Stimulated activated CD8-positive, alpha-beta memory T cell treated with anti-CD3 and anti-CD28 coated beads, Interleukin-2, amount 100 ng/mL, for 48 hours (primary cell): ENCODE measurements at regions not wholly inside any gene's neighbourhood (a gene's known extent, or its start where the extent isn't known, plus 50 kb on each side); places are given as distances from the start of the nearest gene placed in this dataset.
"Not testable (repeated sequence)": the region's sequence is repeated elsewhere in the genome, so short reads cannot be mapped to it uniquely, and the experiment has no call there.

ENCODE experiments used
- DNase-seq, 2 donors: peaks; one replicate each; pipeline ENCODE4 v3.0.0-alpha.2; 2020; ENCODE audit warnings: low read depth in 2 of 2

- no peak for DNase-seq
These were observed 61.9 kb upstream of the ADGRL2 start for GRCh38 chr1:81738875-81739274.

- no peak for DNase-seq
These were observed 67.3 kb upstream of the ADGRL2 start for GRCh38 chr1:81733480-81733879.

- DNase-seq: no peak
These were observed 68.7 kb upstream of the ADGRL2 start for GRCh38 chr1:81731989-81732388.

- DNase-seq: no peak
These were observed 69.9 kb upstream of the ADGRL2 start for GRCh38 chr1:81730881-81731280.

GRCh38 chr1:81730299-81730698, 70.4 kb upstream of the ADGRL2 start:
- DNase-seq: not testable (repeated sequence)

- DNase-seq: no peak
These were observed 70.9 kb upstream of the ADGRL2 start for GRCh38 chr1:81729818-81730217.

GRCh38 chr1:81729239-81729638, 71.5 kb upstream of the ADGRL2 start:
- no peak for DNase-seq

- no peak for DNase-seq
These were observed 74.9 kb upstream of the ADGRL2 start for GRCh38 chr1:81725823-81726222.

- DNase-seq: not testable (repeated sequence)
These were observed 78.0 kb upstream of the ADGRL2 start for GRCh38 chr1:81722631-81723328.

- DNase-seq: not testable (repeated sequence)
These were observed 80.5 kb upstream of the ADGRL2 start for GRCh38 chr1:81720256-81720655.

- no peak for DNase-seq
These were observed 83.5 kb upstream of the ADGRL2 start for GRCh38 chr1:81717230-81717629.

- DNase-seq: no peak
These were observed 85.3 kb upstream of the ADGRL2 start for GRCh38 chr1:81715391-81715790.

- no peak for DNase-seq
These were observed 86.1 kb upstream of the ADGRL2 start for GRCh38 chr1:81714636-81715035.

GRCh38 chr1:81712425-81712824, 88.3 kb upstream of the ADGRL2 start:
- DNase-seq: no peak

GRCh38 chr1:81710857-81711256, 89.9 kb upstream of the ADGRL2 start:
- no peak for DNase-seq

GRCh38 chr1:81708250-81708649, 92.5 kb upstream of the ADGRL2 start:
- DNase-seq: no peak

GRCh38 chr1:81706650-81707435, 93.9 kb upstream of the ADGRL2 start:
- no peak for DNase-seq

- no peak for DNase-seq
These were observed 96.8 kb upstream of the ADGRL2 start for GRCh38 chr1:81703756-81704463.

GRCh38 chr1:81703391-81703755, 97.4 kb upstream of the ADGRL2 start:
- no peak for DNase-seq

GRCh38 chr1:81702903-81703302, 97.8 kb upstream of the ADGRL2 start:
- DNase-seq: no peak

- DNase-seq: no peak
These were observed 98.5 kb upstream of the ADGRL2 start for GRCh38 chr1:81702079-81702715.
